ENCODE measurements at regions not wholly inside any gene's neighbourhood (a gene's known extent, or its start where the extent isn't known, plus 50 kb on each side); places are given as distances from the start of the nearest gene placed in this dataset.

GRCh38 chr10:84698989-84699388 is 370.6 kb downstream of the CCSER2 start:
- TF ChIP-seq FOXK2 (IDR thresholded peaks at IDR 0.05) (no peak), FOXA1 (IDR thresholded peaks at IDR 0.05) (no peak), ELF4 (IDR thresholded peaks at IDR 0.05) (no peak), SP1 (IDR thresholded peaks at IDR 0.05) (no peak), ZNF384 (IDR thresholded peaks at IDR 0.05) (no peak), NFRKB (IDR thresholded peaks at IDR 0.05) (no peak), SUZ12 (IDR thresholded peaks at IDR 0.05) (no peak), TARDBP (IDR thresholded peaks at IDR 0.05) (no peak), FOXM1 (IDR thresholded peaks at IDR 0.05; ENCODE audit: borderline replicate concordance) (no peak), PKNOX1 (IDR thresholded peaks at IDR 0.05) (no peak), ARNT (IDR thresholded peaks at IDR 0.05) (no peak)

All from HEK293T (cell line).